ENCODE measurements at regions not wholly inside any gene's neighbourhood (a gene's known extent, or its start where the extent isn't known, plus 50 kb on each side); places are given as distances from the start of the nearest gene placed in this dataset.

- WGBS (ENCODE audit: insufficient coverage) = 100% methylated on average over 2 of the region's 4 CpGs
- Mint-ChIP-seq H3K36me3 (no peaks in the 10 kb centered on the region), H3K4me3 (no peak overlapping the region), H3K4me1 (no peaks in the 10 kb centered on the region), H3K9me3 (peaks cover 0 to 14% (median 0%) of the 10 kb centered on the region in 7 donors), H3K27me3 (ENCODE audit: low read depth in 3 of 3) (peaks cover 0 to 1% (median 0%) of the 10 kb centered on the region in 3 donors), H3K27ac (no peak overlapping the region)
- intact Hi-C loops (cut with micrococcal nuclease) = no loop called here
- no peaks in the 10 kb centered on the region for H3K4me1 ChIP-seq (ENCODE audit: control insufficient read depth in 1 of 2, insufficient read depth in 2 of 2, low read length in 2 of 2)
- H3K4me2 ChIP-seq (replicated peaks; ENCODE audit: extremely low read depth, low read length, poor library complexity, severe bottlenecking) = no peak overlapping the region
- no peak overlapping the region for H3K4me3 ChIP-seq (replicated peaks in 1 of 3; ENCODE audit: low read depth in 2 of 3, low read length in 3 of 3)
- H4K20me1 ChIP-seq (ENCODE audit: insufficient read depth, low read length) = no peaks in the 10 kb centered on the region
- TF ChIP-seq CTCF (IDR thresholded peaks at IDR 0.05) = no peak
- no peaks in the 10 kb centered on the region for H3K36me3 ChIP-seq (replicated peaks in 1 of 2; ENCODE audit: control insufficient read depth in 1 of 2, insufficient read depth in 2 of 2, low read length in 2 of 2)
- H3K27ac ChIP-seq (ENCODE audit: low read depth in 1 of 2, low read length in 2 of 2) = no peak overlapping the region
- no peak overlapping the region for H3K9ac ChIP-seq (ENCODE audit: insufficient read depth, low read length, poor library complexity, severe bottlenecking)
- H3K9me3 ChIP-seq (replicated peaks in 1 of 2; ENCODE audit: control insufficient read depth in 1 of 2, insufficient read depth in 1 of 2, low read length in 2 of 2) = peaks cover 2 to 5% of the 10 kb centered on the region in 2 donors
- H2AFZ ChIP-seq (ENCODE audit: insufficient read depth, low read depth, low read length, poor library complexity, severe bottlenecking) = no peak overlapping the region
- DNase-seq = no peak
- no peaks in the 10 kb centered on the region for H3K79me2 ChIP-seq (ENCODE audit: insufficient read depth, low read length)
- H3K27me3 ChIP-seq (ENCODE audit: control insufficient read depth in 2 of 2, insufficient read depth in 2 of 2, low read length in 2 of 2) = no peaks in the 10 kb centered on the region
These were observed 207.5 kb upstream of the EPHA4 start for GRCh38 chr2:221779614-221780067.

- no peak for DNase-seq
- 80% methylated on average over 1 of the region's 4 CpGs for WGBS (ENCODE audit: insufficient coverage)
- Mint-ChIP-seq H3K27me3 (ENCODE audit: low read depth in 3 of 3) (no peaks in the 10 kb centered on the region), H3K4me1 (no peaks in the 10 kb centered on the region), H3K36me3 (no peaks in the 10 kb centered on the region), H3K9me3 (peaks cover 0 to 13% (median 0%) of the 10 kb centered on the region in 7 donors), H3K4me3 (no peak overlapping the region), H3K27ac (no peak overlapping the region)
- Histone ChIP-seq H3K79me2 (ENCODE audit: insufficient read depth, low read length) (no peaks in the 10 kb centered on the region), H3K27me3 (ENCODE audit: control insufficient read depth in 2 of 2, insufficient read depth in 2 of 2, low read length in 2 of 2) (no peaks in the 10 kb centered on the region), H2AFZ (ENCODE audit: insufficient read depth, low read depth, low read length, poor library complexity, severe bottlenecking) (no peak overlapping the region), H3K36me3 (replicated peaks in 1 of 2; ENCODE audit: control insufficient read depth in 1 of 2, insufficient read depth in 2 of 2, low read length in 2 of 2) (no peaks in the 10 kb centered on the region), H3K27ac (ENCODE audit: low read depth in 1 of 2, low read length in 2 of 2) (no peak overlapping the region), H3K9ac (ENCODE audit: insufficient read depth, low read length, poor library complexity, severe bottlenecking) (no peak overlapping the region), H4K20me1 (ENCODE audit: insufficient read depth, low read length) (no peaks in the 10 kb centered on the region), H3K9me3 (replicated peaks in 1 of 2; ENCODE audit: control insufficient read depth in 1 of 2, insufficient read depth in 1 of 2, low read length in 2 of 2) (no peaks in the 10 kb centered on the region), H3K4me1 (ENCODE audit: control insufficient read depth in 1 of 2, insufficient read depth in 2 of 2, low read length in 2 of 2) (no peaks in the 10 kb centered on the region), H3K4me2 (replicated peaks; ENCODE audit: extremely low read depth, low read length, poor library complexity, severe bottlenecking) (no peak overlapping the region), H3K4me3 (replicated peaks in 1 of 3; ENCODE audit: low read depth in 2 of 3, low read length in 3 of 3) (no peak overlapping the region)
- intact Hi-C loops (cut with micrococcal nuclease) = no loop called here
- TF ChIP-seq CTCF (IDR thresholded peaks at IDR 0.05) = no peak
These were observed 205.9 kb upstream of the EPHA4 start for GRCh38 chr2:221778025-221778424.

Measured in CD14-positive monocyte (primary cell).